GM10248 (cell line): ENCODE measurements at regions not wholly inside any gene's neighbourhood (a gene's known extent, or its start where the extent isn't known, plus 50 kb on each side); places are given as distances from the start of the nearest gene placed in this dataset.

Experiments
- CTCF ChIA-PET: fragments of 300-600 bp; sonication (Branson Sonifier 250); formaldehyde crosslinking; extraction: SDS; loops from one replicate; lab custom pipeline; 2021; ENCODE audit warnings: antibody characterized with exemption; lab: Yijun Ruan, JAX
- POLR2A ChIA-PET: fragments of 350-650 bp; sonication (Branson Sonifier 250); formaldehyde crosslinking; extraction: SDS; loops from one replicate; lab custom pipeline; 2020; ENCODE audit warnings: antibody characterized with exemption; lab: Yijun Ruan, JAX
- DNase-seq: peaks from one replicate; pipeline ENCODE4 v3.0.0; 2012; ENCODE audit errors: extremely low spot score
- CTCF ChIP-seq: IDR thresholded peaks from 2 replicates; pipeline ENCODE4 v1.5.1; 2012; ENCODE audit warnings: mild to moderate bottlenecking, low read depth; ENCODE audit errors: extremely low read depth, missing control alignments, control extremely low read depth

GRCh38 chr9:12133416-12133815 lies 559.8 kb upstream of the TYRP1 start:
- CTCF ChIA-PET: no interaction called here
- POLR2A ChIA-PET: interaction anchor here (0.7 kb wide), 1 partner anchor 661 kb away, joined by 4 read pairs; no protein-coding TSS in a partner anchor
- TF ChIP-seq CTCF: no peak
- no peak for DNase-seq

DNA sequence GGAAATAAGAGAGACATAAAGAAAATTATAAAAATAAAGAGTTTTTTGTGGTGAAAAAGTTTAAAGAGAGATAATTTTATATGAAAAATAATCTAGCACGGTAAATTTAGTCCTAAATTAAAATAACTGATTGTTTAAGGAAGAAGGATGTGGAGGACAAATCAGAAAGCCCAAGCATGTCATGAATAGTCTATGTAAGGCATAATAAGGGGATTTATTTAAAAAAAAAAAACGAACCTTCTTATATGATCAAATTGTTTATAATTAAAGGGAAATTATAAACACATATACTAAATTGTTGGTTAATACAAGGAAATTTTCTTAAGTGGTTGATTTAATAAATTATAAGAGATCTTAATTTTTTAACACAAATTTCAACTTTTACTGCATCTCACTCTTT lies 551.8 kb upstream of the TYRP1 start:
- POLR2A ChIA-PET: no interaction called here
- DNase-seq: no peak

DNA sequence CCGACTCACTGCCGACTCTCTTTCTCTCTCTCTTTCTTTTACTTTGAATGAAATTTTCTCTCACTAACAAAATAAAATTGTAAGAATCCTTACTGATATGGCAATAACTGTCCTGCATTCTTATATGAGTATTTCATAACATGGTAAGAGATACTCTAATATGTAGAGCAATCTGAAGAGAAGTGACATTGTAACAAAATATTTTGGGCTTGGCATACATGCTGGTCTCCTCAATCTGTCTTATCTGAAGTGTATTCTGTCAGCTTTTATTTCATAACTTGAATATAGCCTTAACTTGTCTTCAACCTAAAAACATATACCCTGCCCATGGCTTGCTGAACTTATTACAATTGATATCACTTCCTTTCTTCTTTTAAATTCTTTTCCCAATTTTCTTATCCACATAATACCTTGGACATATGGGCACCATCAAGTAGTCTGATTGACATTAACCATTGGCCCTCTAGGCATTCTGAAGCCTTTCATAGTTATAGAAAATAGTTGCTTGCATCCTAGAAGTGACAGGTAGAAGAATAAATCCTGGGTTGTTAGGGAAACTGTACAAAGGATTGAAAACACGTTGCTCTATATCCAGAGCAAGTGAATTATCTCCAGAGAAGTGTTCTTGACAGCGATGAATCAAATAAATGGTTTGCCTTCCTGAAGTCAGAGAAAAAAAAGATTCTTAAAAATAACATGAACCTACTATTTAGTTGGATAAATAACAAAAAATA lies 537.6 kb upstream of the TYRP1 start:
- ChIA-PET POLR2A (no interaction called here), CTCF (no interaction called here)
- DNase-seq: no peak
- no peak for TF ChIP-seq CTCF

More for the DNA sequence above, 551.8 kb upstream of the TYRP1 start:
- CTCF ChIA-PET: no interaction called here
- TF ChIP-seq CTCF: no peak

GRCh38 chr9:12162181-12162815 lies 530.9 kb upstream of the TYRP1 start:
- no peak for TF ChIP-seq CTCF
- no peak for DNase-seq
- CTCF ChIA-PET: no interaction called here
- POLR2A ChIA-PET: no interaction called here

- POLR2A ChIA-PET: no interaction called here
- TF ChIP-seq CTCF: no peak
- CTCF ChIA-PET: interaction anchor here (1.6 kb wide), 1 partner anchor 10 kb away, joined by 6 read pairs; no protein-coding TSS in a partner anchor
- no peak for DNase-seq
These were observed 529.3 kb upstream of the TYRP1 start for GRCh38 chr9:12163723-12164458.

- POLR2A ChIA-PET: no interaction called here
- no peak for TF ChIP-seq CTCF
- CTCF ChIA-PET: interaction anchor here (1.2 to 1.5 kb wide), 2 partner anchors 16 to 76 kb away, joined by 3 to 4 read pairs; no protein-coding TSS in a partner anchor
These were observed 526.7 kb upstream of the TYRP1 start for GRCh38 chr9:12166518-12166917.

More at GRCh38 chr9:12166518-12166917, 526.7 kb upstream of the TYRP1 start:
- DNase-seq: no peak
